CD14-positive monocyte (primary cell): ENCODE measurements at regions not wholly inside any gene's neighbourhood (a gene's known extent, or its start where the extent isn't known, plus 50 kb on each side); places are given as distances from the start of the nearest gene placed in this dataset.

Experiments used
- DNase-seq, 3 donors: peaks; one replicate each; pipeline ENCODE4 v3.0.0-alpha.2; 2011 to 2022
- H2AFZ ChIP-seq: 2 replicates; pipeline ENCODE4 v1.6.0; 2012; ENCODE audit warnings: mild to moderate bottlenecking, low read depth, low read length, inconsistent platforms; ENCODE audit not compliant: insufficient read depth, poor library complexity, severe bottlenecking
- H3K27ac ChIP-seq, 2 donors: 1 replicate in 1 of 2; 2 replicates in 1 of 2; pipeline ENCODE4 v1.5.1; 2012 to 2013; ENCODE audit warnings: low read length in 2 of 2, control low read depth in 1 of 2, inconsistent platforms in 1 of 2, low read depth in 1 of 2, mild to moderate bottlenecking in 1 of 2
- H3K27me3 ChIP-seq, 2 donors: one replicate each; pipeline versions ENCODE4 v1.6.0 to v1.6.1; 2011 to 2013; ENCODE audit warnings: low read length in 2 of 2; ENCODE audit not compliant: control insufficient read depth in 2 of 2, insufficient read depth in 2 of 2
- H3K36me3 ChIP-seq, 2 donors: replicated peaks in 1 of 2; 1 replicate in 1 of 2; 2 replicates in 1 of 2; pipeline versions ENCODE4 v1.5.1 to v1.6.1; 2012 to 2013; ENCODE audit warnings: low read length in 2 of 2, control low read depth in 1 of 2, inconsistent platforms in 1 of 2, mild to moderate bottlenecking in 1 of 2; ENCODE audit not compliant: insufficient read depth in 2 of 2, control insufficient read depth in 1 of 2
- H3K4me1 ChIP-seq, 2 donors: 1 replicate in 1 of 2; 2 replicates in 1 of 2; pipeline versions ENCODE4 v1.5.1 to v1.6.1; 2012 to 2013; ENCODE audit warnings: low read length in 2 of 2, control low read depth in 1 of 2, inconsistent platforms in 1 of 2, mild to moderate bottlenecking in 1 of 2, moderate library complexity in 1 of 2; ENCODE audit not compliant: insufficient read depth in 2 of 2, control insufficient read depth in 1 of 2
- H3K4me2 ChIP-seq: replicated peaks from 2 replicates; pipeline ENCODE3; 2012; ENCODE audit warnings: low read length, moderate library complexity, mild to moderate bottlenecking; ENCODE audit not compliant: poor library complexity, severe bottlenecking; ENCODE audit errors: extremely low read depth
- H3K4me3 ChIP-seq, 3 experiments: fragments of 200-600 bp in 1 of 3; sonication (generic) in 1 of 3; replicated peaks in 1 of 3; 1 replicate in 2 of 3; 2 replicates in 1 of 3; pipeline ENCODE4 v1.5.1; 2011 to 2013; ENCODE audit warnings: low read length in 3 of 3, mild to moderate bottlenecking in 3 of 3, control low read depth in 2 of 3, low read depth in 2 of 3, inconsistent platforms in 1 of 3, moderate library complexity in 1 of 3
- H3K79me2 ChIP-seq: 2 replicates; pipeline ENCODE4 v1.6.0; 2012; ENCODE audit warnings: mild to moderate bottlenecking, control low read depth, inconsistent platforms, low read length, moderate library complexity; ENCODE audit not compliant: insufficient read depth
- H3K9ac ChIP-seq: 2 replicates; pipeline ENCODE4 v1.6.0; 2017; ENCODE audit warnings: low read length, mild to moderate bottlenecking; ENCODE audit not compliant: insufficient read depth, poor library complexity, severe bottlenecking
- H3K9me3 ChIP-seq, 2 donors: replicated peaks in 1 of 2; 1 replicate in 1 of 2; 2 replicates in 1 of 2; pipeline versions ENCODE4 v1.5.1 to v1.6.1; 2012 to 2013; ENCODE audit warnings: low read length in 2 of 2, control low read depth in 1 of 2; ENCODE audit not compliant: control insufficient read depth in 1 of 2, insufficient read depth in 1 of 2
- H4K20me1 ChIP-seq: 2 replicates; pipeline ENCODE4 v1.6.0; 2012; ENCODE audit warnings: mild to moderate bottlenecking, low read length, control low read depth, moderate library complexity; ENCODE audit not compliant: insufficient read depth
- H3K27ac Mint-ChIP-seq, 7 donors: one replicate each; pipeline ENCODE4 v1.8.0; 2020; ENCODE audit warnings: mild to moderate bottlenecking in 7 of 7, mixed read lengths in 7 of 7, moderate library complexity in 6 of 7, inconsistent platforms in 2 of 7
- H3K27me3 Mint-ChIP-seq, 3 donors: one replicate each; pipeline ENCODE4 v1.8.0; 2021 to 2022; ENCODE audit warnings: low read depth in 3 of 3, mild to moderate bottlenecking in 3 of 3, mixed read lengths in 3 of 3, moderate library complexity in 3 of 3, inconsistent platforms in 1 of 3
- H3K36me3 Mint-ChIP-seq, 2 donors: one replicate each; pipeline ENCODE4 v1.8.0; 2020; ENCODE audit warnings: mixed read lengths in 2 of 2, inconsistent platforms in 1 of 2, mild to moderate bottlenecking in 1 of 2
- H3K4me1 Mint-ChIP-seq: one replicate; pipeline ENCODE4 v1.8.0; 2020; ENCODE audit warnings: mild to moderate bottlenecking, mixed read lengths
- H3K4me3 Mint-ChIP-seq, 2 donors: one replicate each; pipeline ENCODE4 v1.8.0; 2020; ENCODE audit warnings: mild to moderate bottlenecking in 2 of 2, mixed read lengths in 2 of 2, moderate library complexity in 1 of 2
- H3K9me3 Mint-ChIP-seq, 7 donors: one replicate each; pipeline ENCODE4 v1.8.0; 2020 to 2022; ENCODE audit warnings: mixed read lengths in 7 of 7, mild to moderate bottlenecking in 6 of 7, moderate library complexity in 6 of 7, inconsistent platforms in 2 of 7
- CTCF ChIP-seq: fragments of 200-600 bp; IDR thresholded peaks from one replicate; pipeline ENCODE4 v1.8.0; 2022; ENCODE audit warnings: antibody characterized with exemption, mild to moderate bottlenecking
- WGBS: methylation state at CpG from one replicate; pipeline ENCODE4 v1.1.5; 2013; ENCODE audit warnings: missing lambda C conversion rate; ENCODE audit not compliant: insufficient coverage; 5-methylcytosine and 5-hydroxymethylcytosine counted together
- intact Hi-C, 2 donors: fragments of 100-400 bp; cut with micrococcal nuclease; formaldehyde crosslinking; loops; one replicate each; pipeline versions ENCODE4 v1.15.0 to v1.15.1; 2023

- no peaks in the 10 kb centered on the region for H3K36me3 Mint-ChIP-seq
- H3K27ac ChIP-seq, result no peak overlapping the region
- 100% methylated on average over 1 of the region's 1 CpG for WGBS
- H3K27me3 ChIP-seq, result no peaks in the 10 kb centered on the region
- H3K79me2 ChIP-seq, result no peaks in the 10 kb centered on the region
- intact Hi-C loops, result loop anchor here in 1 of 2 donors (5.0 kb wide), 1 partner anchor 128 kb away; the partner anchor contains the start of gene GLUL
- H3K9me3 ChIP-seq, result no peaks in the 10 kb centered on the region
- H3K4me1 ChIP-seq, result peaks cover 32% of the 10 kb centered on the region in 2 donors
- no peak overlapping the region for H3K4me2 ChIP-seq
- H3K4me3 Mint-ChIP-seq, result no peak overlapping the region
- H3K4me1 Mint-ChIP-seq, result peaks cover 36% of the 10 kb centered on the region
- no peak for TF ChIP-seq CTCF
- H3K4me3 ChIP-seq, result no peak overlapping the region
- H3K9ac ChIP-seq, result no peak overlapping the region
- no peak overlapping the region for H3K27ac Mint-ChIP-seq
- no peaks in the 10 kb centered on the region for H4K20me1 ChIP-seq
- H3K27me3 Mint-ChIP-seq, result peaks cover 0 to 1% (median 0%) of the 10 kb centered on the region in 3 donors
- H3K9me3 Mint-ChIP-seq, result no peaks in the 10 kb centered on the region
- no peak overlapping the region for H2AFZ ChIP-seq
- no peak for DNase-seq
- no peaks in the 10 kb centered on the region for H3K36me3 ChIP-seq
Measured at GRCh38 chr1:182264185-182264584, 127.4 kb downstream of the GLUL start.

GRCh38 chr1:182263706-182264105 lies 127.9 kb downstream of the GLUL start:
- no peaks in the 10 kb centered on the region for H4K20me1 ChIP-seq
- intact Hi-C loops, result loop anchor here in 1 of 2 donors (5.0 kb wide), 1 partner anchor 129 kb away; the partner anchor contains the start of gene GLUL
- Mint-ChIP-seq H3K27ac (no peak overlapping the region), H3K27me3 (peaks cover 0 to 1% (median 0%) of the 10 kb centered on the region in 3 donors), H3K36me3 (no peaks in the 10 kb centered on the region), H3K9me3 (no peaks in the 10 kb centered on the region), H3K4me1 (peaks cover 34% of the 10 kb centered on the region), H3K4me3 (no peak overlapping the region)
- no CpG with 5 or more reads among the region's 1 CpG for WGBS
- H3K36me3 ChIP-seq, result no peaks in the 10 kb centered on the region
- no peak for TF ChIP-seq CTCF
- peaks cover 32% of the 10 kb centered on the region in 2 donors for H3K4me1 ChIP-seq
- no peaks in the 10 kb centered on the region for H3K9me3 ChIP-seq
- no peak overlapping the region for H3K9ac ChIP-seq
- no peaks in the 10 kb centered on the region for H3K27me3 ChIP-seq
- no peak overlapping the region for H3K4me3 ChIP-seq
- H2AFZ ChIP-seq, result no peak overlapping the region
- DNase-seq, result no peak
- no peak overlapping the region for H3K27ac ChIP-seq
- H3K79me2 ChIP-seq, result no peaks in the 10 kb centered on the region
- no peak overlapping the region for H3K4me2 ChIP-seq
